ENCODE measurements at regions not wholly inside any gene's neighbourhood (a gene's known extent, or its start where the extent isn't known, plus 50 kb on each side); places are given as distances from the start of the nearest gene placed in this dataset.

DNA sequence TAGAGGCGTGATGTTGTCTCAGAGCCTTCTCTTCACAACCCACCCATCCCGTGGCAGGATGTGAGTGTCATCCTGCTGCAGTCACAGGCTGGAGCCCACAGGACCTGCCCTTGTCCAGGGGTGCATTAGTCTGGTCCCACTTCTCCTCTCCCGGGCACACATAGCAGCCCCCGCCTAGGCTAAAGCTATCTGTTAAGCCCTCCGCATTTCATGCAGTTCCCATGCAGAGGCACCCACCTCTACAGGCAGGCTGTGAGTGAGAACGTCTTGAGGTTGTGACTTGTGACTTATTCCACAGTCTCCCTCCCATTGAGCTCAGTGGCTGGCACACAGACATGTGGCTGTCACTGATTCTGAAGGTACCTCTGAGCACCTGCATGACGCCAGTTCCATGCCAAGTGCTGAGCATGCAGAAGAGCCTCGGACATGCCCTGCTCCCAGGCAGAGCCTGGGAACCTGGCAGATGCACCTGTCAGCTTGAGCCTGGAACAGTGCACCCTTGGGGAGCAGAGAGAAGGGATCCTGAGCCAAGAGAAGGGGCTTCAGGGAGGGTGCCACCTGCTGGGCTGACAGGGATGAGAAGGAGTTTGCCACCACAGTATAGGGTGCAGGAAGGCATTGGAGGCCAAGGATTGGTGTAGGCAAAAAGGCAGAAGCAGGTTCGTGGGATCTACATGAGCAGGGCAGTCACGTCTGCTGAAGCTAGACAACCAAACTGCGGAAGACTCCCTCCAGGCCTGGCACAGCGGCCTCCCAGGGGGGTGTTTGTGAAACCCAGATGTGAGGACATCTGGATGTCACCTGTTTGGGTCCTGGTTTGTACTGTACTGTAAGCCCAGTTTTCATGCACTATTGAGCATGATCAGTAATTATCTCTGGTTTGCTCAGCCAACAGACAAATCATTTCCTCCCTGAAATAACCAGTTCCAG lies 213.6 kb downstream of the GLI2 start:
- no peak overlapping the region for H2AFZ ChIP-seq (ENCODE audit: low read length)

DNA sequence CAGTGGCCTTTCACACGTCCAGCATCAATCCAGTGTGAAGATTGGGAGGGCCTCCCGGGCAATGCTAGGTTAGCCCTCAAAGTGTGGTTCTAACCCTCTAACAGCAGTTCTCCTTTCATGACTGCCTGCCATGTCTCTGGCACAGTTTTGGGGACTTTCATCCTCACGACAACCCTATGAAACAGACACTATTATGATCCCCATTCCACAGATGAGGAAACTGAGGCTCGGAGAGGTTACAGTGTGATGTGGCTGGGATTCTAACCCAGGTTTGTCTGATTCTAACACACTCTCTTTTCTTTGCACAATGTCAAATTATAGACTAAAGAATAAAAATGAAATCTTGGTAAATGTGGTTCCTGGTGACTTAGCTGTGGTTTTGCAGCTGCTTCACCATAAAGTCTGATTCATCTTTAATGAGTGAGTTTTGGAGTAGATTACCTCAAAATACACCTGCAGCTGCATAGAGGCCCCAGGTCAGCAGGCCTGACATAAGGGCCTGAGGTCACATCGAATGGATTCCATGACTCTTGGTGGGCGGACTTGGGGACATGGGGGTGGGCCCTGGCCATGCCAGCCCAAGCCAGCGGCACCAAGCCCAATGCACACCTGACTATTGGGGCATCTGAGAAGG lies 214.4 kb downstream of the GLI2 start:
- H4K20me1 ChIP-seq (ENCODE audit: insufficient read depth, low read length, poor library complexity, severe bottlenecking), result no peaks in the 10 kb centered on the region
- no peaks in the 10 kb centered on the region for H3K79me2 ChIP-seq (ENCODE audit: insufficient read depth, low read length)
- H3K36me3 ChIP-seq (ENCODE audit: insufficient read depth, low read length), result no peaks in the 10 kb centered on the region
- no peaks in the 10 kb centered on the region for H3F3A ChIP-seq (ENCODE audit: low read depth)
- no peaks in the 10 kb centered on the region for H3K4me1 ChIP-seq (ENCODE audit: insufficient read depth, low read length, poor library complexity, severe bottlenecking)
- H3K9me2 ChIP-seq (replicated peaks; ENCODE audit: low read depth, low read length), result no peaks in the 10 kb centered on the region
- H3K9ac ChIP-seq (ENCODE audit: low read depth, low read length, poor library complexity, severe bottlenecking), result no peak overlapping the region
- no peak overlapping the region for H3K4me2 ChIP-seq (ENCODE audit: low read depth, low read length, poor library complexity, severe bottlenecking)
- TF ChIP-seq, protein P1, sequence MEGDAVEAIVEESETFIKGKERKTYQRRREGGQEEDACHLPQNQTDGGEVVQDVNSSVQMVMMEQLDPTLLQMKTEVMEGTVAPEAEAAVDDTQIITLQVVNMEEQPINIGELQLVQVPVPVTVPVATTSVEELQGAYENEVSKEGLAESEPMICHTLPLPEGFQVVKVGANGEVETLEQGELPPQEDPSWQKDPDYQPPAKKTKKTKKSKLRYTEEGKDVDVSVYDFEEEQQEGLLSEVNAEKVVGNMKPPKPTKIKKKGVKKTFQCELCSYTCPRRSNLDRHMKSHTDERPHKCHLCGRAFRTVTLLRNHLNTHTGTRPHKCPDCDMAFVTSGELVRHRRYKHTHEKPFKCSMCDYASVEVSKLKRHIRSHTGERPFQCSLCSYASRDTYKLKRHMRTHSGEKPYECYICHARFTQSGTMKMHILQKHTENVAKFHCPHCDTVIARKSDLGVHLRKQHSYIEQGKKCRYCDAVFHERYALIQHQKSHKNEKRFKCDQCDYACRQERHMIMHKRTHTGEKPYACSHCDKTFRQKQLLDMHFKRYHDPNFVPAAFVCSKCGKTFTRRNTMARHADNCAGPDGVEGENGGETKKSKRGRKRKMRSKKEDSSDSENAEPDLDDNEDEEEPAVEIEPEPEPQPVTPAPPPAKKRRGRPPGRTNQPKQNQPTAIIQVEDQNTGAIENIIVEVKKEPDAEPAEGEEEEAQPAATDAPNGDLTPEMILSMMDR (conservative IDR thresholded peaks at IDR 0.05; ENCODE audit: low read length), result no peak
- no peak for TF ChIP-seq EZH2phosphoT487 (IDR thresholded peaks at IDR 0.05; ENCODE audit: borderline replicate concordance)
- no peaks in the 10 kb centered on the region for H3K27me3 ChIP-seq (ENCODE audit: insufficient read depth, low read length, poor library complexity, severe bottlenecking)
- no peaks in the 10 kb centered on the region for H3K9me3 ChIP-seq (ENCODE audit: insufficient read depth, low read depth, low read length)
- no peak overlapping the region for H2AFZ ChIP-seq (ENCODE audit: low read length)
- H3K4me3 ChIP-seq (ENCODE audit: low read length, poor library complexity, severe bottlenecking), result no peak overlapping the region

More for the DNA sequence above, 213.6 kb downstream of the GLI2 start:
- Histone ChIP-seq H4K20me1 (ENCODE audit: insufficient read depth, low read length, poor library complexity, severe bottlenecking) (no peaks in the 10 kb centered on the region), H3K27me3 (ENCODE audit: insufficient read depth, low read length, poor library complexity, severe bottlenecking) (no peaks in the 10 kb centered on the region), H3K4me1 (ENCODE audit: insufficient read depth, low read length, poor library complexity, severe bottlenecking) (no peaks in the 10 kb centered on the region), H3K4me2 (ENCODE audit: low read depth, low read length, poor library complexity, severe bottlenecking) (no peak overlapping the region), H3K9me3 (ENCODE audit: insufficient read depth, low read depth, low read length) (no peaks in the 10 kb centered on the region), H3F3A (ENCODE audit: low read depth) (no peaks in the 10 kb centered on the region), H3K36me3 (ENCODE audit: insufficient read depth, low read length) (no peaks in the 10 kb centered on the region), H3K79me2 (ENCODE audit: insufficient read depth, low read length) (no peaks in the 10 kb centered on the region), H3K9ac (ENCODE audit: low read depth, low read length, poor library complexity, severe bottlenecking) (no peak overlapping the region), H3K4me3 (ENCODE audit: low read length, poor library complexity, severe bottlenecking) (no peak overlapping the region), H3K9me2 (replicated peaks; ENCODE audit: low read depth, low read length) (no peaks in the 10 kb centered on the region)
- TF ChIP-seq, protein P1 (conservative IDR thresholded peaks at IDR 0.05; ENCODE audit: low read length), result peak; percentile 57
- TF ChIP-seq EZH2phosphoT487 (IDR thresholded peaks at IDR 0.05; ENCODE audit: borderline replicate concordance), result no peak

DNA sequence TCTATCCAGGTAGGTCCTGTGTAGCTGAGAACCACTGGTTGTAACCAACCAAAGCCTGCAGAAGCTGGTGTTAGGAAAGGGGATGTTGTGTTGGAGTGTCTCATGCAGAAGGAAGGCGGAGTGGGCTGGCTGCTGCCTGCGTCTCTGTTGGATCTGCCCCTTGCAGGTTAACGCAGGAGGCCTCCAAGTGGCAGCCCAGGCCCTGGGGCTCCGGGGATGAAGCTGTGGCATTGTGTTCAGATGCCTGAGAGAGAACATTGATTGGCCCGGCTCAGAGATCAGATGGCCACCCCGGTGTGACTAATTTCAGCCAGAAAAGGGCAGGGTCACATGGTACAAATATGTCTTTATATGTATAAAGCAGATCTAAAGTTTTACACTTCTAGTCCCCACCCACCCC lies 216.0 kb downstream of the GLI2 start:
- Histone ChIP-seq H3K9me2 (replicated peaks; ENCODE audit: low read depth, low read length) (no peaks in the 10 kb centered on the region), H3K79me2 (ENCODE audit: insufficient read depth, low read length) (no peaks in the 10 kb centered on the region), H4K20me1 (ENCODE audit: insufficient read depth, low read length, poor library complexity, severe bottlenecking) (no peaks in the 10 kb centered on the region), H3K4me1 (ENCODE audit: insufficient read depth, low read length, poor library complexity, severe bottlenecking) (no peaks in the 10 kb centered on the region), H3F3A (ENCODE audit: low read depth) (no peaks in the 10 kb centered on the region), H3K9me3 (ENCODE audit: insufficient read depth, low read depth, low read length) (no peaks in the 10 kb centered on the region), H3K36me3 (ENCODE audit: insufficient read depth, low read length) (no peaks in the 10 kb centered on the region), H3K4me2 (ENCODE audit: low read depth, low read length, poor library complexity, severe bottlenecking) (no peak overlapping the region), H3K9ac (ENCODE audit: low read depth, low read length, poor library complexity, severe bottlenecking) (no peak overlapping the region), H3K4me3 (ENCODE audit: low read length, poor library complexity, severe bottlenecking) (no peak overlapping the region), H2AFZ (ENCODE audit: low read length) (no peak overlapping the region), H3K27me3 (ENCODE audit: insufficient read depth, low read length, poor library complexity, severe bottlenecking) (no peaks in the 10 kb centered on the region)
- TF ChIP-seq EZH2phosphoT487 (IDR thresholded peaks at IDR 0.05; ENCODE audit: borderline replicate concordance), result no peak
- TF ChIP-seq, protein P1 (conservative IDR thresholded peaks at IDR 0.05; ENCODE audit: low read length), result no peak
